ENCODE measurements at regions not wholly inside any gene's neighbourhood (a gene's known extent, or its start where the extent isn't known, plus 50 kb on each side); places are given as distances from the start of the nearest gene placed in this dataset.

DNA sequence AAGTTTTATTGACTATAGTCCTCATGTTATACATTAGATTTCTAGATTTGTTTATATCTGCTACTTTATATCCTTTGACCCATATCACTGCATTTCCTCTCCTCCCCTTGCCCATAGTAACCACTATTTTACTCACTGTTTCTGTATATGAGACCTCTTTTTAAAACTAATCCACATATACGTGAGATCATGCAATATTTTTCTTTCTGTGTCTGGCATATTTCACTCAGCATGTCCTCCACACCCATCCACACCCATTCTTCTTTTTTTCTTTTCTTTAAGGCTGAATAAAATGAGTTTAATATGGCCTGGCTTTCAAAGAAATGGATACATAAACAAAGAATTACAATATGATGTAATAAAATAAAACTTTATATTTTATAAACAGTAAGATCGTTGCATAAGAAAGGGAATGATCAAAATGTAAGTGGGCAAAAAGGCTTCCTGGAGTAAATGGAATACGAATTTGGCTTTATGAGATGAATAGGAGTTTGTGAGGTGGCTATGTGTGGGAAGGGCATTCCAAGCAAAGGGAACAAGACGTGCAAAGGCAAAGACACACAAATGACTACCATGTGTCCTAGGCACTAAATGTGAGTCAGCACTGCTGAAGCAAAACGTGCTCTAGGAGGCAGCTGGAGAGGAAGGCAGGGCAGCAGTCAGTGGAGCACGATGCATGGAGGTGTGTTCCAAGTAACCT is 53.2 kb upstream of the HIF1A start:
- H3K27ac ChIP-seq: no peak overlapping the region
- no peak for DNase-seq (ENCODE audit: low spot score in 2 of 2)

GRCh38 chr14:61642614-61642982 is 52.7 kb upstream of the HIF1A start:
- Histone ChIP-seq H3K4me1 (peaks cover 29% of the 10 kb centered on the region), H3K4me3 (no peak overlapping the region), H3K36me3 (no peaks in the 10 kb centered on the region), H3K27ac (no peak overlapping the region), H3K9me3 (no peaks in the 10 kb centered on the region), H3K27me3 (no peaks in the 10 kb centered on the region)
- TF ChIP-seq EP300 (IDR thresholded peaks at IDR 0.05) (no peak), POLR2AphosphoS5 (IDR thresholded peaks at IDR 0.05) (no peak), POLR2A (IDR thresholded peaks at IDR 0.05) (no peak)
- TF ChIP-seq, protein P1, sequence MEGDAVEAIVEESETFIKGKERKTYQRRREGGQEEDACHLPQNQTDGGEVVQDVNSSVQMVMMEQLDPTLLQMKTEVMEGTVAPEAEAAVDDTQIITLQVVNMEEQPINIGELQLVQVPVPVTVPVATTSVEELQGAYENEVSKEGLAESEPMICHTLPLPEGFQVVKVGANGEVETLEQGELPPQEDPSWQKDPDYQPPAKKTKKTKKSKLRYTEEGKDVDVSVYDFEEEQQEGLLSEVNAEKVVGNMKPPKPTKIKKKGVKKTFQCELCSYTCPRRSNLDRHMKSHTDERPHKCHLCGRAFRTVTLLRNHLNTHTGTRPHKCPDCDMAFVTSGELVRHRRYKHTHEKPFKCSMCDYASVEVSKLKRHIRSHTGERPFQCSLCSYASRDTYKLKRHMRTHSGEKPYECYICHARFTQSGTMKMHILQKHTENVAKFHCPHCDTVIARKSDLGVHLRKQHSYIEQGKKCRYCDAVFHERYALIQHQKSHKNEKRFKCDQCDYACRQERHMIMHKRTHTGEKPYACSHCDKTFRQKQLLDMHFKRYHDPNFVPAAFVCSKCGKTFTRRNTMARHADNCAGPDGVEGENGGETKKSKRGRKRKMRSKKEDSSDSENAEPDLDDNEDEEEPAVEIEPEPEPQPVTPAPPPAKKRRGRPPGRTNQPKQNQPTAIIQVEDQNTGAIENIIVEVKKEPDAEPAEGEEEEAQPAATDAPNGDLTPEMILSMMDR (IDR thresholded peaks at IDR 0.05): no peak
- DNase-seq (ENCODE audit: low spot score in 2 of 2): no peak
- WGBS: 76% methylated on average over 4 of the region's 4 CpGs

More for the DNA sequence above, 53.2 kb upstream of the HIF1A start:
- Histone ChIP-seq H3K4me3 (no peak overlapping the region), H3K27me3 (no peaks in the 10 kb centered on the region), H3K9me3 (no peaks in the 10 kb centered on the region), H3K36me3 (no peaks in the 10 kb centered on the region), H3K4me1 (peaks cover 26% of the 10 kb centered on the region)
- TF ChIP-seq POLR2AphosphoS5 (IDR thresholded peaks at IDR 0.05) (no peak), EP300 (IDR thresholded peaks at IDR 0.05) (no peak), POLR2A (IDR thresholded peaks at IDR 0.05) (no peak)
- TF ChIP-seq, protein P1 (IDR thresholded peaks at IDR 0.05): no peak
- WGBS: 39% methylated on average over 6 of the region's 6 CpGs

DNA sequence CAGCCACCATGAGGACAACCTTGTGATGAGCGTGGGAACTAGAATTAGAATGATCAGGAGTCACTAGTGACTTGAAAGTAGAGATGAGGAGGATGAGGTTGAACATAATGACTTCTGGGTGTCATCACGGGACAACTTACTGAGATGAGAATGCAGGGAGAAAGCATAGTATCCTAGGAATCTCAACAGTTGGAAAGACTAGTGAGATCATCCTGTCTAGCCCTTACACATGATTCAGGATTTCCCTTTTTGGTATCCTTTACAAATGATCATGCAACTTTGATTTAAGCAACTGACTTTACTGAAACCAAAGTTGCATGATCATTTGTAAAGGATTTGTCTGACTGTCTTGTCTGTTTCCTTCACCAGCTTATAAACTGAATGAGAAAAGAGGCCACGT is 51.8 kb upstream of the HIF1A start:
- DNase-seq (ENCODE audit: low spot score in 2 of 2): no peak
- Histone ChIP-seq H3K9me3 (no peaks in the 10 kb centered on the region), H3K27me3 (no peaks in the 10 kb centered on the region), H3K4me1 (peaks cover 29% of the 10 kb centered on the region), H3K4me3 (no peak overlapping the region), H3K36me3 (no peaks in the 10 kb centered on the region), H3K27ac (no peak overlapping the region)
- 91% methylated on average over 3 of the region's 3 CpGs for WGBS
- TF ChIP-seq, protein P1 (IDR thresholded peaks at IDR 0.05): no peak
- TF ChIP-seq EP300 (IDR thresholded peaks at IDR 0.05) (no peak), POLR2A (IDR thresholded peaks at IDR 0.05) (no peak), POLR2AphosphoS5 (IDR thresholded peaks at IDR 0.05) (no peak)

- Histone ChIP-seq H3K4me3 (no peak overlapping the region), H3K4me1 (peaks cover 29% of the 10 kb centered on the region), H3K9me3 (no peaks in the 10 kb centered on the region), H3K27ac (no peak overlapping the region), H3K36me3 (no peaks in the 10 kb centered on the region), H3K27me3 (no peaks in the 10 kb centered on the region)
- TF ChIP-seq EP300 (IDR thresholded peaks at IDR 0.05) (no peak), POLR2AphosphoS5 (IDR thresholded peaks at IDR 0.05) (no peak), POLR2A (IDR thresholded peaks at IDR 0.05) (no peak)
- TF ChIP-seq, protein P1 (IDR thresholded peaks at IDR 0.05): no peak
- DNase-seq (ENCODE audit: low spot score in 2 of 2): no peak
Measured at GRCh38 chr14:61644175-61644574, 51.1 kb upstream of the HIF1A start.

- Histone ChIP-seq H3K4me3 (no peak overlapping the region), H3K4me1 (peaks cover 29% of the 10 kb centered on the region), H3K27me3 (no peaks in the 10 kb centered on the region), H3K27ac (no peak overlapping the region), H3K36me3 (no peaks in the 10 kb centered on the region), H3K9me3 (no peaks in the 10 kb centered on the region)
- WGBS: 54% methylated on average over 2 of the region's 2 CpGs
- no peak for DNase-seq (ENCODE audit: low spot score in 2 of 2)
- TF ChIP-seq POLR2A (IDR thresholded peaks at IDR 0.05): no peak
- TF ChIP-seq POLR2AphosphoS5 (IDR thresholded peaks at IDR 0.05): no peak
- TF ChIP-seq, protein P1 (IDR thresholded peaks at IDR 0.05): no peak
- TF ChIP-seq EP300 (IDR thresholded peaks at IDR 0.05): no peak
Measured at GRCh38 chr14:61644834-61645233, 50.5 kb upstream of the HIF1A start.
